Duodenal mucosa (tissue), 2 donors: ENCODE measurements at regions not wholly inside any gene's neighbourhood (a gene's known extent, or its start where the extent isn't known, plus 50 kb on each side); places are given as distances from the start of the nearest gene placed in this dataset.

Experiments
- H3K27ac ChIP-seq: one replicate; pipeline ENCODE4 v1.7.0; 2013; ENCODE audit warnings: low read depth, low read length
- H3K27me3 ChIP-seq, 2 donors: one replicate each; pipeline ENCODE4 v1.7.0; 2013; ENCODE audit warnings: low read length in 2 of 2, control low read depth in 1 of 2; ENCODE audit not compliant: insufficient read depth in 2 of 2, control insufficient read depth in 1 of 2
- H3K36me3 ChIP-seq, 2 donors: one replicate each; pipeline ENCODE4 v1.7.0; 2013; ENCODE audit warnings: low read length in 2 of 2, control low read depth in 1 of 2; ENCODE audit not compliant: insufficient read depth in 2 of 2, control insufficient read depth in 1 of 2
- H3K4me1 ChIP-seq, 2 donors: one replicate each; pipeline ENCODE4 v1.7.0; 2013; ENCODE audit warnings: low read length in 2 of 2, control low read depth in 1 of 2; ENCODE audit not compliant: insufficient read depth in 2 of 2, control insufficient read depth in 1 of 2
- H3K4me3 ChIP-seq, 2 donors: one replicate each; pipeline ENCODE4 v1.7.0; 2013; ENCODE audit warnings: low read length in 2 of 2, low read depth in 1 of 2
- H3K9ac ChIP-seq, 2 donors: one replicate each; pipeline ENCODE4 v1.7.0; 2013; ENCODE audit warnings: low read length in 2 of 2, low read depth in 1 of 2
- H3K9me3 ChIP-seq, 2 donors: one replicate each; pipeline ENCODE4 v1.7.0; 2013; ENCODE audit warnings: low read length in 2 of 2, control low read depth in 1 of 2; ENCODE audit not compliant: control insufficient read depth in 1 of 2

- Histone ChIP-seq H3K27me3 (no peaks in the 10 kb centered on the region), H3K36me3 (no peaks in the 10 kb centered on the region), H3K9me3 (no peaks in the 10 kb centered on the region), H3K4me3 (no peak overlapping the region), H3K4me1 (no peaks in the 10 kb centered on the region), H3K27ac (no peak overlapping the region), H3K9ac (no peak overlapping the region)
Observed at GRCh38 chr22:27391092-27391770, 410.3 kb downstream of the MN1 start.

DNA sequence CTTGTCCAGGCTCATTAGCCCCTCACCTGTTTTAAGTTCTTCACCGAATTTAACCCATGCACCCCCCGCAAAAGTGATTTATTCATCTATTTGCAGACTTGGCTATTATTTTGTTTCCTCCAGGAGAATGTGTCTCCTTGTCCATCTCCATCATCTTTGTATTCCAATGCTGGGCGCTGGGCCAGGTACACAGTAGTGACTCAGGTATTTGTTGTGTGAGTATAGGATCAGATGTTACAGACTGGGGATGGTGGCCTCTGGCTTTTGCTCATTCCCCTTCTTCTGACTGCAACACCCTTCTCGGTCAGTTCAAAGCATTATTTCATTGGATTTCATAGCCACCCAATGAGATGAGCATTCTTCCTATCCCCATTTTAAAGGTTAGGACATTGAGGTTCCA lies 408.2 kb downstream of the MN1 start:
- no peaks in the 10 kb centered on the region for H3K27me3 ChIP-seq
- no peak overlapping the region for H3K9ac ChIP-seq

DNA sequence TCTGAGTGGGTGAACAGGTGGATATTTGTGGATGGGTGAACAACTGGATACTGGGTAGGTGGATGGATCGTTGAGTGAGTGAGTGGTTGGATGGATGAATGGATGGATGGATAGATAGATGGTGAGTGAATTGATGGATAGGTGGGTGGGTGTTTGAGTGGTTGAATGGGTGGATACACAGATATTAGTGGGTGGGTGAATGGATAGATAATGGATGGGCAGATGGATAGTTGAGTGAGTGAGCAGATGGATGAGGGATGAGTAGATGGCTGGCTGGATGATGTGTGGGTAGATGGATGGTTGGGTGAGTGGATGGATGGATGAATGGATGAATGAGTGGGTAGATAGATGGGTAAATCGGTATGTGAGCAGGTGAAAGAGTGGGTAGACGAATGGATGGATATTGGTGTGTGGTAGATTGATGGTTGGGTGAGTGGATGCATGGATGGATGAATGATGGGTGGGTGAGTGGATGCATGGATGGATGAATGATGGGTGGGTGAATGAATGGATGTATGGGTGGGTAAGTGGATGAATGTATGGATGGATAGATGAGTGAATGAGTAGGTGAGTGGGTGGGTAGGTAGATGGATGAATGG lies 406.7 kb downstream of the MN1 start:
- Histone ChIP-seq H3K27ac (no peak overlapping the region), H3K36me3 (no peaks in the 10 kb centered on the region), H3K4me1 (no peaks in the 10 kb centered on the region), H3K9me3 (no peaks in the 10 kb centered on the region), H3K9ac (no peak overlapping the region), H3K27me3 (peaks cover 0 to 3% of the 10 kb centered on the region in 2 donors), H3K4me3 (no peak overlapping the region)

More for the DNA sequence above, 408.2 kb downstream of the MN1 start:
- no peaks in the 10 kb centered on the region for H3K36me3 ChIP-seq
- no peaks in the 10 kb centered on the region for H3K9me3 ChIP-seq
- no peak overlapping the region for H3K27ac ChIP-seq
- no peaks in the 10 kb centered on the region for H3K4me1 ChIP-seq
- H3K4me3 ChIP-seq, result no peak overlapping the region

GRCh38 chr22:27397036-27397953 lies 404.3 kb downstream of the MN1 start:
- H3K4me3 ChIP-seq, result no peak overlapping the region
- no peak overlapping the region for H3K9ac ChIP-seq
- peaks cover 0 to 6% of the 10 kb centered on the region in 2 donors for H3K27me3 ChIP-seq
- no peaks in the 10 kb centered on the region for H3K36me3 ChIP-seq
- H3K4me1 ChIP-seq, result no peaks in the 10 kb centered on the region
- H3K9me3 ChIP-seq, result no peaks in the 10 kb centered on the region
- H3K27ac ChIP-seq, result no peak overlapping the region

DNA sequence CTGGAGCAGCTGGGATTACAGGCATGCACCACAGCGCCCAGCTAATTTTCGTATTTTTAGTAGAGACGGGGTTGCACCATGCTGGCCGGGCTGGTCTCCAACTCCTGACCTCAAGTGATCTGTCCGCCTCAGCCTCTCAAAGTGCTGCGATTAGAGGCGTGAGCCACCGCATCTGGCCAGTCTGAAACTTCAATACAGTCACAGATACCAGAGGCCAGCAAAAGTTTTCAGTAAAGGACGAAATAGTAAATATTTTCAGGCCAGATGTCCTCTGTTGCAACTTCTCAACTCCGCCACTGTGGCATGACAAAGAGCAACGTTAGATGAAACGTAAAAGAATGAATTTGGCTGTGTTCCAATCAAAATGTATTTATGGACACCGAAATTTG lies 403.6 kb downstream of the MN1 start:
- Histone ChIP-seq H3K27me3 (peaks cover 0 to 6% of the 10 kb centered on the region in 2 donors), H3K4me1 (no peaks in the 10 kb centered on the region), H3K4me3 (no peak overlapping the region), H3K36me3 (no peaks in the 10 kb centered on the region), H3K9ac (no peak overlapping the region), H3K27ac (no peak overlapping the region), H3K9me3 (no peaks in the 10 kb centered on the region)

GRCh38 chr22:27399161-27399560 lies 402.4 kb downstream of the MN1 start:
- Histone ChIP-seq H3K9ac (no peak overlapping the region), H3K4me3 (no peak overlapping the region), H3K27ac (no peak overlapping the region)

GRCh38 chr22:27400811-27401210 lies 400.7 kb downstream of the MN1 start:
- no peaks in the 10 kb centered on the region for H3K36me3 ChIP-seq

More at GRCh38 chr22:27399161-27399560, 402.4 kb downstream of the MN1 start:
- Histone ChIP-seq H3K4me1 (no peaks in the 10 kb centered on the region), H3K36me3 (no peaks in the 10 kb centered on the region), H3K9me3 (no peaks in the 10 kb centered on the region), H3K27me3 (peaks cover 0 to 6% of the 10 kb centered on the region in 2 donors)

GRCh38 chr22:27401321-27401720 lies 400.2 kb downstream of the MN1 start:
- no peaks in the 10 kb centered on the region for H3K9me3 ChIP-seq
- H3K9ac ChIP-seq, result no peak overlapping the region
- H3K36me3 ChIP-seq, result no peaks in the 10 kb centered on the region
- H3K27ac ChIP-seq, result no peak overlapping the region
- H3K27me3 ChIP-seq, result peaks cover 0 to 6% of the 10 kb centered on the region in 2 donors
- no peaks in the 10 kb centered on the region for H3K4me1 ChIP-seq
- no peak overlapping the region for H3K4me3 ChIP-seq

More at GRCh38 chr22:27400811-27401210, 400.7 kb downstream of the MN1 start:
- Histone ChIP-seq H3K4me1 (no peaks in the 10 kb centered on the region), H3K9ac (no peak overlapping the region), H3K27me3 (peaks cover 0 to 6% of the 10 kb centered on the region in 2 donors), H3K9me3 (no peaks in the 10 kb centered on the region), H3K4me3 (no peak overlapping the region), H3K27ac (no peak overlapping the region)

DNA sequence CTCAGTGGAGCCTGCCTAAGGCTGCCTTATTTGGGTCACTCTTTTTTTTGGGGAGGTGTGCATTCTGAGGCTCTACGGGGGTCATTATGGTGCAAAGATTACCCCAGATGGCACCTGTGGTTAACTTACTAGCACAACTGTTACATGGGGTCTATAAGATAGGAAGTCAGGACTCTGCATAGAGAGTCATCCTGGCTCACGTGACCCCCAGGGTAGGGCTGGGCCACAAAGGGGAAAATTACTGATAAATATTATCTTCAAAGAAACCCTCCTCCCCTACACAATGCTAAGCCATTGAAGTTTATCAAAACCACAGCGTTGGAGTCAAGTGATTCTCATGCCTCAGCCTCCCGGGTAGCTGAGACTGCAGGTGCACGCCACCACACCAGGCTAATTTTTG lies 397.1 kb downstream of the MN1 start:
- Histone ChIP-seq H3K27me3 (peaks cover 0 to 3% of the 10 kb centered on the region in 2 donors), H3K9ac (no peak overlapping the region), H3K27ac (no peak overlapping the region), H3K4me3 (no peak overlapping the region), H3K9me3 (no peaks in the 10 kb centered on the region), H3K36me3 (no peaks in the 10 kb centered on the region), H3K4me1 (no peaks in the 10 kb centered on the region)
